H9 (cell line): ENCODE measurements at regions not wholly inside any gene's neighbourhood (a gene's known extent, or its start where the extent isn't known, plus 50 kb on each side); places are given as distances from the start of the nearest gene placed in this dataset.

Experiments used
- DNase-seq: peaks from one replicate; pipeline ENCODE4 v3.0.0-alpha.2; 2017
- H2AFZ ChIP-seq: one replicate; pipeline ENCODE4 v1.6.1; 2013; ENCODE audit warnings: mild to moderate bottlenecking, low read length, control low read depth, moderate library complexity
- H2AK5ac ChIP-seq: 2 replicates; pipeline ENCODE4 v1.6.1; 2013; ENCODE audit warnings: low read length, control low read depth, mixed read lengths; ENCODE audit not compliant: insufficient read length
- H2BK120ac ChIP-seq: one replicate; pipeline ENCODE4 v1.6.1; 2013; ENCODE audit warnings: low read depth, mild to moderate bottlenecking, low read length, control low read depth, inconsistent platforms; ENCODE audit not compliant: poor library complexity, severe bottlenecking
- H2BK12ac ChIP-seq: 2 replicates; pipeline ENCODE4 v1.6.1; 2013; ENCODE audit warnings: low read length, control low read depth, mixed read lengths, low read depth; ENCODE audit not compliant: insufficient read length
- H2BK15ac ChIP-seq: 2 replicates; pipeline ENCODE4 v1.6.1; 2013; ENCODE audit warnings: low read depth, low read length, control low read depth
- H2BK20ac ChIP-seq: one replicate; pipeline ENCODE4 v1.6.1; 2013; ENCODE audit warnings: low read depth, mild to moderate bottlenecking, low read length, control low read depth, inconsistent platforms; ENCODE audit not compliant: poor library complexity, severe bottlenecking
- H2BK5ac ChIP-seq: 2 replicates; pipeline ENCODE4 v1.6.1; 2013; ENCODE audit warnings: low read length, control low read depth, mixed read lengths; ENCODE audit not compliant: insufficient read length
- H3K14ac ChIP-seq: 2 replicates; pipeline ENCODE4 v1.6.1; 2013; ENCODE audit warnings: low read length, control low read depth; ENCODE audit not compliant: insufficient read depth
- H3K18ac ChIP-seq: 2 replicates; pipeline ENCODE4 v1.6.1; 2013; ENCODE audit warnings: low read depth, mild to moderate bottlenecking, mixed read lengths, low read length, control low read depth; ENCODE audit not compliant: insufficient read length
- H3K23ac ChIP-seq: 2 replicates; pipeline ENCODE4 v1.6.1; 2013; ENCODE audit warnings: low read length, control low read depth, mixed read lengths, low read depth; ENCODE audit not compliant: insufficient read length
- H3K23me2 ChIP-seq: 2 replicates; pipeline ENCODE4 v1.6.1; 2013; ENCODE audit warnings: low read depth, mild to moderate bottlenecking, mixed read lengths, low read length, control low read depth; ENCODE audit not compliant: insufficient read length, poor library complexity, severe bottlenecking
- H3K27ac ChIP-seq: 2 replicates; pipeline ENCODE4 v1.5.1; 2013; ENCODE audit warnings: low read length, control low read depth, mixed read lengths, low read depth; ENCODE audit not compliant: insufficient read length
- H3K27me3 ChIP-seq: 2 replicates; pipeline ENCODE4 v1.6.1; 2013; ENCODE audit warnings: low read length, control low read depth, inconsistent platforms; ENCODE audit not compliant: insufficient read depth
- H3K4ac ChIP-seq: 2 replicates; pipeline ENCODE4 v1.6.1; 2013; ENCODE audit warnings: low read depth, mild to moderate bottlenecking, control low read depth, inconsistent platforms, low read length, moderate library complexity
- H3K4me1 ChIP-seq: 2 replicates; pipeline ENCODE4 v1.6.1; 2013; ENCODE audit warnings: low read length, control low read depth, inconsistent platforms; ENCODE audit not compliant: insufficient read depth
- H3K4me2 ChIP-seq: 2 replicates; pipeline ENCODE4 v1.6.1; 2013; ENCODE audit warnings: low read length, control low read depth, mixed read lengths; ENCODE audit not compliant: insufficient read length, insufficient read depth
- H3K56ac ChIP-seq: 2 replicates; pipeline ENCODE4 v1.6.1; 2013; ENCODE audit warnings: low read depth, mild to moderate bottlenecking, mixed read lengths, low read length, control low read depth; ENCODE audit not compliant: insufficient read length
- H3K79me1 ChIP-seq: 2 replicates; pipeline ENCODE4 v1.6.1; 2013; ENCODE audit warnings: low read depth, mild to moderate bottlenecking, moderate library complexity, low read length, control low read depth, inconsistent platforms; ENCODE audit not compliant: insufficient read depth, poor library complexity, severe bottlenecking
- H3K79me2 ChIP-seq: 2 replicates; pipeline ENCODE4 v1.6.1; 2013; ENCODE audit warnings: low read length, control low read depth, inconsistent platforms; ENCODE audit not compliant: insufficient read depth
- H3K9ac ChIP-seq: 2 replicates; pipeline ENCODE4 v1.6.1; 2013; ENCODE audit warnings: low read length, control low read depth, mixed read lengths; ENCODE audit not compliant: insufficient read length; ENCODE audit errors: extremely low read depth
- H3K9me3 ChIP-seq: one replicate; pipeline ENCODE4 v1.6.1; 2013; ENCODE audit warnings: low read depth, low read length, inconsistent platforms; ENCODE audit not compliant: control insufficient read depth
- H3T11ph ChIP-seq: one replicate; pipeline ENCODE4 v1.6.1; 2013; ENCODE audit warnings: mild to moderate bottlenecking, low read length, control low read depth, inconsistent platforms
- H4K20me1 ChIP-seq: one replicate; pipeline ENCODE4 v1.6.1; 2013; ENCODE audit not compliant: control insufficient read depth, insufficient read length, insufficient read depth
- H4K5ac ChIP-seq: 2 replicates; pipeline ENCODE4 v1.6.1; 2013; ENCODE audit warnings: low read depth, mild to moderate bottlenecking, mixed read lengths, low read length, control low read depth; ENCODE audit not compliant: insufficient read length
- H4K8ac ChIP-seq: replicated peaks from 2 replicates; pipeline ENCODE4 v1.6.1; 2013; ENCODE audit warnings: low read length, control low read depth, mixed read lengths, low read depth; ENCODE audit not compliant: insufficient read length
- H4K91ac ChIP-seq: 2 replicates; pipeline ENCODE4 v1.6.1; 2013; ENCODE audit warnings: low read depth, mild to moderate bottlenecking, moderate library complexity, mixed read lengths, low read length, control low read depth; ENCODE audit not compliant: insufficient read length
- H3K27ac Mint-ChIP-seq, 3 experiments: 2 replicates in 2 of 3; 3 replicates in 1 of 3; pipeline ENCODE4 v1.8.0; 2020 to 2021; ENCODE audit warnings: mixed read lengths in 3 of 3, mild to moderate bottlenecking in 1 of 3, moderate library complexity in 1 of 3
- H3K27me3 Mint-ChIP-seq: 2 replicates; pipeline ENCODE4 v1.8.0; 2021; ENCODE audit warnings: low read depth, mild to moderate bottlenecking, moderate library complexity, mixed read lengths
- H3K36me3 Mint-ChIP-seq, 3 experiments: 2 replicates in 2 of 3; 3 replicates in 1 of 3; pipeline ENCODE4 v1.8.0; 2020 to 2021; ENCODE audit warnings: low read depth in 3 of 3, mixed read lengths in 3 of 3; ENCODE audit not compliant: insufficient read depth in 1 of 3
- H3K4me1 Mint-ChIP-seq, 2 experiments: 2 replicates each; pipeline ENCODE4 v1.8.0; 2020; ENCODE audit warnings: mixed read lengths in 2 of 2
- H3K4me3 Mint-ChIP-seq, 2 experiments: 2 replicates in 1 of 2; 3 replicates in 1 of 2; pipeline ENCODE4 v1.8.0; 2020 to 2021; ENCODE audit warnings: mild to moderate bottlenecking in 2 of 2, mixed read lengths in 2 of 2, moderate library complexity in 1 of 2
- H3K9me3 Mint-ChIP-seq, 2 experiments: 2 replicates in 1 of 2; 3 replicates in 1 of 2; pipeline ENCODE4 v1.8.0; 2020; ENCODE audit warnings: mild to moderate bottlenecking in 2 of 2, mixed read lengths in 2 of 2, moderate library complexity in 1 of 2
- WGBS: extraction: QIAGEN DNeasy Blood & Tissue Kit; methylation state at CpG from one replicate; pipeline ENCODE4 v1.1.7; 2013; ENCODE audit warnings: missing lambda C conversion rate, low lambda C conversion rate, mixed read lengths; ENCODE audit not compliant: insufficient read length; ENCODE audit errors: extremely low coverage; 5-methylcytosine and 5-hydroxymethylcytosine counted together
- TF ChIP-seq, protein P1 (sequence below): fragments of 200-600 bp; sonication (generic); conservative IDR thresholded peaks from 3 replicates; pipeline ENCODE4 v1.8.0; 2021; ENCODE audit warnings: antibody characterized with exemption, mild to moderate bottlenecking

DNA sequence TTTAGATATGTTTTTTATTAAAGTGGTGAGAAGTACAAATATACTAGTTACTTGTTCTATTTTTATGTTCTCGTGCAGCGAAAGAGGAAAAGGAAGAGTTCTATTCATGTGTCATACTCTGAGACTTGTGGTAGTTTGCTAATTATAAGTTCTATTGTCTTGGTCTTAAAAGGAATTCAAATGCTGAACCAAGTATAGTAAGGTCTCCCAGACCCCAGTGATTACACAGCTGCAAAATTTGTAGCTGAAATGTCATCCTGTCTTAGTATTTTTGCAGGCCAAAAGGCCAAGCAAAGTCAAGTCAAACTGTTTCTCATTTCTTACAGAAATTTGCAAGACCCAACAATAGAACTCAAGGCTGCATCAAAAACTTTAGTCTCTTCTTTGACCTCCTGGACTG lies 268.7 kb downstream of the CHRM3 start:
- Histone ChIP-seq H3K4me1 (no peaks in the 10 kb centered on the region), H2BK12ac (no peak overlapping the region), H3K14ac (no peak overlapping the region), H3K27ac (no peak overlapping the region), H3T11ph (no peak overlapping the region), H3K23ac (no peak overlapping the region), H4K20me1 (no peaks in the 10 kb centered on the region), H3K9ac (no peak overlapping the region), H4K8ac (no peak overlapping the region), H3K4me2 (no peak overlapping the region), H3K9me3 (no peaks in the 10 kb centered on the region), H2BK120ac (no peak overlapping the region), H3K4ac (no peak overlapping the region), H2BK20ac (no peak overlapping the region), H3K18ac (no peak overlapping the region), H2AK5ac (no peak overlapping the region), H3K56ac (no peak overlapping the region), H3K27me3 (no peaks in the 10 kb centered on the region), H3K23me2 (no peaks in the 10 kb centered on the region), H3K79me1 (no peaks in the 10 kb centered on the region), H3K79me2 (no peaks in the 10 kb centered on the region), H4K91ac (no peak overlapping the region), H4K5ac (no peak overlapping the region), H2BK15ac (no peak overlapping the region), H2AFZ (no peak overlapping the region), H2BK5ac (no peak overlapping the region)
- Mint-ChIP-seq H3K27me3 (no peaks in the 10 kb centered on the region), H3K4me1 (peaks cover 25 to 27% of the 10 kb centered on the region in 2 experiments), H3K9me3 (peaks cover 0 to 5% of the 10 kb centered on the region in 2 experiments; a peak in 3 of 5 replicates), H3K4me3 (no peak overlapping the region), H3K36me3 (peaks cover 2 to 5% (median 4%) of the 10 kb centered on the region in 3 experiments; a peak in 5 of 7 replicates), H3K27ac (no peak overlapping the region)
- WGBS = no CpG with 5 or more reads among the region's 2 CpGs
- TF ChIP-seq, protein P1, sequence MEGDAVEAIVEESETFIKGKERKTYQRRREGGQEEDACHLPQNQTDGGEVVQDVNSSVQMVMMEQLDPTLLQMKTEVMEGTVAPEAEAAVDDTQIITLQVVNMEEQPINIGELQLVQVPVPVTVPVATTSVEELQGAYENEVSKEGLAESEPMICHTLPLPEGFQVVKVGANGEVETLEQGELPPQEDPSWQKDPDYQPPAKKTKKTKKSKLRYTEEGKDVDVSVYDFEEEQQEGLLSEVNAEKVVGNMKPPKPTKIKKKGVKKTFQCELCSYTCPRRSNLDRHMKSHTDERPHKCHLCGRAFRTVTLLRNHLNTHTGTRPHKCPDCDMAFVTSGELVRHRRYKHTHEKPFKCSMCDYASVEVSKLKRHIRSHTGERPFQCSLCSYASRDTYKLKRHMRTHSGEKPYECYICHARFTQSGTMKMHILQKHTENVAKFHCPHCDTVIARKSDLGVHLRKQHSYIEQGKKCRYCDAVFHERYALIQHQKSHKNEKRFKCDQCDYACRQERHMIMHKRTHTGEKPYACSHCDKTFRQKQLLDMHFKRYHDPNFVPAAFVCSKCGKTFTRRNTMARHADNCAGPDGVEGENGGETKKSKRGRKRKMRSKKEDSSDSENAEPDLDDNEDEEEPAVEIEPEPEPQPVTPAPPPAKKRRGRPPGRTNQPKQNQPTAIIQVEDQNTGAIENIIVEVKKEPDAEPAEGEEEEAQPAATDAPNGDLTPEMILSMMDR = no peak
- DNase-seq = no peak
